Breast epithelium (tissue), 4 donors: ENCODE measurements at regions not wholly inside any gene's neighbourhood (a gene's known extent, or its start where the extent isn't known, plus 50 kb on each side); places are given as distances from the start of the nearest gene placed in this dataset.
"Not testable (repeated sequence)": the region's sequence is repeated elsewhere in the genome, so short reads cannot be mapped to it uniquely, and the experiment has no call there.

Source experiments
- DNase-seq, 2 donors: peaks; one replicate each; pipeline ENCODE4 v3.0.0-alpha.2; 2019; ENCODE audit warnings: low spot score in 2 of 2
- H3K27ac ChIP-seq, 2 donors: fragments of 200-600 bp; sonication (generic) in 1 of 2; one replicate each; pipeline ENCODE4 v1.5.1; 2016 to 2019; ENCODE audit warnings: mild to moderate bottlenecking in 1 of 2
- H3K27me3 ChIP-seq, 2 donors: fragments of 200-600 bp; sonication (generic) in 1 of 2; one replicate each; pipeline versions ENCODE4 v1.5.1 to v1.6.0; 2017 to 2019; ENCODE audit warnings: control low read depth in 1 of 2, mild to moderate bottlenecking in 1 of 2
- H3K36me3 ChIP-seq: fragments of 200-600 bp; one replicate; pipeline ENCODE4 v1.5.1; 2019
- H3K4me1 ChIP-seq, 2 donors: fragments of 200-600 bp; sonication (generic); one replicate each; pipeline ENCODE4 v1.5.1; 2016 to 2019; ENCODE audit warnings: control low read depth in 1 of 2
- H3K4me3 ChIP-seq, 3 donors: fragments of 200-600 bp; sonication (generic); 1 replicate in 2 of 3; 2 replicates in 1 of 3; pipeline ENCODE4 v1.5.1; 2016 to 2019; ENCODE audit warnings: mild to moderate bottlenecking in 3 of 3, moderate library complexity in 2 of 3
- H3K9me3 ChIP-seq, 2 donors: fragments of 200-600 bp; sonication (generic) in 1 of 2; one replicate each; pipeline ENCODE4 v1.5.1; 2016 to 2019; ENCODE audit warnings: control low read depth in 1 of 2
- intact Hi-C: fragments of 100-400 bp; cut with DNase I; formaldehyde crosslinking; loops from one replicate; pipeline ENCODE4 v1.15.1; 2023; ENCODE audit warnings: low total_unique reads

DNA sequence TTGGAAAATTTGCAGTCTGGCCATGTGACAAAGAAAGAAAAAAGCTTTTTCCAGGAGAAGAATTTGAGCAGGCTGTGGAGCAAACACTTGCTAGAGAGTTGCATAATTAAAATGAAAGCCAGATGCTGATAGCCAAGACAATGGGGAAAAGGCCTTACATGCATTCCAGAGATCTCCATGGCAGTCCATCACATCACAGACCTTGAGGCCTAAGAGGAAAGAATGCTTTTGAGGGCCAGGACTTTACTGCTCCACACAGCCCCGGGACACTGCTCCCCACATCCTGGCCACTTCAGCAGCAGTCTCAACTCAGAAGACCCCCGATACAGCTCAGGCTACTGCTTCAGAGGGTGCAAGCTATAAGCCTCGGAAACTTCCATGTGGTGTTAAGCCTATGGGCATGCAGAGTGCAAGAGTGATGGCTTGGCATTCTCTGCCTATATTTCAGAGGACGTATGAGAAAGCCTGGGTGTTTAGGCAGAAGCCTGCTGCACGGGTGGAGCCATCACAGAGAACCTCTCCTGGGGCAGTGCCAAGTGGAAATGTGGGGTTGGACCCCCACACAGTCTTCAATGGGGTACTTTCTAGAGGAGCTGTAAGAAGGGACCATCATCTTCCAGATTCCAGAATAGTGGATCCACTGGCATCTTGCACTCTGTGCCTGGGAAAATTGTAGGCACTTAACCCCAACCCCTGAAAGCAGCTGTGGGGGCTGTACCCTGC lies 230.7 kb downstream of the POTEG start:
- H3K36me3 ChIP-seq, DNase-seq, intact Hi-C loops: not testable (repeated sequence)

DNA sequence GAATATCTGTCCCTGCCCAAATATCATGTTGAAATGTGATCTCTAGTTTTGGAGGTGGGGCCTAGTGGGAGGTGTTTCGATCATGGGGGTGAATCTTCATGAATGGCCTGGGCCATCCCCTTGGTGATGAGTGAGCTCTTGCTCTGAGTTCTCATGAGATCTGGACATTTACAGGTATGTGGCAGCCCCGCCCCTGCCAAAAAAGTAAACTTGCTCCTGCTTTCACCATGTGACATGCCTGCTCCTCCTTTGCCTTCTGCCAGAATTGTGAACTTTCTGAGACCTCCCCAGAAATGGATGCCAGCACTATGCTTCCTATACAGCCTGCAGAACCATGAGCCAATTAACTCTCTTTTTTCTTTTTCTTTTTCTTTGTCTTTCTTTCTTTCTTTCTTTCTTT lies 229.3 kb downstream of the POTEG start:
- H3K9me3 ChIP-seq, H3K36me3 ChIP-seq, DNase-seq, H3K4me3 ChIP-seq, intact Hi-C loops, H3K27ac ChIP-seq, H3K4me1 ChIP-seq, H3K27me3 ChIP-seq: not testable (repeated sequence)

More for the DNA sequence above, 230.7 kb downstream of the POTEG start:
- not testable (repeated sequence) for H3K27me3 ChIP-seq, H3K4me1 ChIP-seq, H3K4me3 ChIP-seq, H3K9me3 ChIP-seq, H3K27ac ChIP-seq

DNA sequence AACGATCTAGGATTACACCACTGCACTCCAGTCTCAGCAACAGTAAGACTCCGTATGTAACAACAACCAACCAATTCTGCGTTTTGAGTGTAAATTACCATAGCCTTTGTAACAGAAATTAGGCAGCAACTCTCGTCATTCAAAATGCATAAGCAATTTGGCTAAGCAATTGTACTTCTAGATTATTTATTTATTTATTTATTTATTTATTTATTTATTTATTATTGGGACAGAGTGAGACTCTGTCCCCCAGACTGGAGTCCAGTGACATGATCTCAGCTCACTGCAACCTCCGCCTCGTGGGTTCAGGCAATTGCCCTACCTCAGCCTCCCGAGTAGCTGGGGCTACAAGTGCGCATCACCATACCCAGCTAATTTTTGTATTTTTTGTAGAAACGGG lies 217.7 kb downstream of the POTEG start:
- DNase-seq, intact Hi-C loops, H3K27ac ChIP-seq, H3K9me3 ChIP-seq, H3K27me3 ChIP-seq, H3K36me3 ChIP-seq, H3K4me1 ChIP-seq, H3K4me3 ChIP-seq: not testable (repeated sequence)

DNA sequence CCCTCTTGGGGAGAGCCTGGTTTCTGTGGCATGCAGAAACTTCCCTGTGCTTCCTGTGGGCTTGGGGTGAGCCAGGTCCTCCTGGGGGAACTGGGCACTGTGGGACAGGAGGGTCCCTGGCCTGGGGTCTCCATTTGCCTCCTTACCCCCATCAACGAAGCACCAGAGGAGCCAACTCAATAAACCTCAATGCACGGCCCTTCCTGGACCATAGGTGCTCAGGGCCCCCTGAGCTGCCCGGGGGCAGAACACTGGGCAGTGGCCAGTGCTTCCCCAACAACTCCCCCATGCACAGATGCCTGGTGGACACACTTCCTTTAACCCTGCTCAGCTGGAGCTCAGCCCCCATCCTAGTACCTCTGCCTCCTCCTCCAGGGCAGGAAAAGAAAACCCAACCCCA lies 214.7 kb downstream of the POTEG start:
- DNase-seq, intact Hi-C loops: not testable (repeated sequence)

DNA sequence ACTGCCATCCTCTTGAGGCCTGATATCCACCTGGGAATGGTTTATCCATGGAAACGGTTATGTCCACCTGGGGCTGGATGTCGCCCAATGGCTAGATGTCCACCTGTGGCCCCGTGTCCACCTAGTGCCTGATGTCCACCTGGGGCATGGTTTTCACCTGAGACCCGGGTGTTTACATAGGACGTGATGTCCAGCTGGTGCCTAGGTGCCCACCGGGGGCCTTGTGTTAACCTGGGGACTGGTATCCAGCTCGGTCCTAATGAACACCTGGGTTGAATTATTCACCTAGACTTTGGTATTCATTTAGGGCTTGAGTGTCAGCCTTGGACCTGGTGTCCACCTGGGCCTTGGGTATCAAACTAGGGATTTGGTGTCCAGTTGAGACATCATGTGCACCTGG lies 202.7 kb downstream of the POTEG start:
- H3K27me3 ChIP-seq, intact Hi-C loops, H3K4me3 ChIP-seq, DNase-seq, H3K36me3 ChIP-seq, H3K9me3 ChIP-seq, H3K4me1 ChIP-seq, H3K27ac ChIP-seq: not testable (repeated sequence)

More for the DNA sequence above, 214.7 kb downstream of the POTEG start:
- H3K4me3 ChIP-seq, H3K27ac ChIP-seq, H3K36me3 ChIP-seq, H3K9me3 ChIP-seq, H3K4me1 ChIP-seq, H3K27me3 ChIP-seq: not testable (repeated sequence)

DNA sequence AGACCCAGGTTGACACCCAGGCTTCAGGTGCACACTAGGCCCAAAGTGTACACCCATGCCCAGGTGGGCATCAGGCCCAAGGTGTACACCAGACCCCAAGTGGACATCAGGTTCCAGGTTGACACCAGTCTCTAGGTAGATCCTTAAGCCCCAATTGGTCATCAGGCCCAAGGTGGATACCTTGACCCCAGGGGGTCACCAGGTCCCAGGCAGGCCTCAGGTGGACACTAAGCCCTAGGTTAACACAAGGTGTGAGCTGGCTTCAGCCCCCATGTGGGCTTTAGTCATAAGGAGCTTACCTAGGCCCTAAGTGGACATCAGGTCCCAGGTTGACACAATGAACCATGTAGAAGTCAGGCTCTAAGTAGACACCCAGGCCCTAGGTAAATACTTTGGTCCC lies 200.1 kb downstream of the POTEG start:
- intact Hi-C loops, H3K4me1 ChIP-seq, H3K9me3 ChIP-seq, H3K4me3 ChIP-seq, H3K27ac ChIP-seq, H3K36me3 ChIP-seq, DNase-seq, H3K27me3 ChIP-seq: not testable (repeated sequence)

DNA sequence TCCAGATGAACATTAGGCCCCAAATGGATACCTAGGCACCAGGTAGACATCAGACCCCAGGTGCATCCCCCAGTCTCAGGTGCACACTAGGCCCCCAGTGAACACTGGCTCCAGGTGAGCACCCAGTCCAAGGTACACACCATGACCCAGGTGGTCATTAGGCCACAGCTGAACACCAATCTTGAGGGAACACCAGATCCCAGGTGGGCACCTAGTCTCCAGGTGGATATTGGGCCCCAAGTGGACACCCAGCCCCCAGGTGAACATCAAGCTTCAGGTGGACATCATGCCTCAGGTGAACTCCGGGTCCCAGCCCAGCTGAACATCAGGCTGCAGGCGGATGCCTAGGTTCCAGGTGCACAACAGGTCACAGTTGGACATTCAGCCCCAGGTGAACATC lies 196.5 kb downstream of the POTEG start:
- H3K27ac ChIP-seq, H3K4me3 ChIP-seq, DNase-seq, H3K27me3 ChIP-seq, H3K4me1 ChIP-seq, H3K36me3 ChIP-seq, H3K9me3 ChIP-seq, intact Hi-C loops: not testable (repeated sequence)

DNA sequence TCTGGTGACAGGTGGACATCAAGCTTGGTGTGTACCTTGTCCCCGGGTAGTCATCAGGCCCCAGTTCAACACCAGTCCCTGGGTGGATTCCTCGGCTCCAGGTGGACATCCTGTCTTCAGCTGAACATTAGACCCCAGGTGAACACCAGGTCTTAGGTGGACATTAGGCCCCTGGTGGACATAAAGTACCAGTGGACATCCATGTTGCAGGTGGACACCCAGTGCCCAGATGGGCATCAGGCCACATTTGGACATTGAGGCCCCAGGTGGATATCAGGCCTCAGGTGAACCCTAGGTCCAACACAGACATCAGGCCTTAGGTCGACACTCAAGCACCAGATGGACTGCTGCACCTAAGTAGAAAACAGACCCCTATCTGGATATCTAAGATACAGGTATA lies 195.6 kb downstream of the POTEG start:
- H3K27ac ChIP-seq, H3K36me3 ChIP-seq, intact Hi-C loops, H3K4me3 ChIP-seq, H3K9me3 ChIP-seq, H3K4me1 ChIP-seq, H3K27me3 ChIP-seq, DNase-seq: not testable (repeated sequence)

DNA sequence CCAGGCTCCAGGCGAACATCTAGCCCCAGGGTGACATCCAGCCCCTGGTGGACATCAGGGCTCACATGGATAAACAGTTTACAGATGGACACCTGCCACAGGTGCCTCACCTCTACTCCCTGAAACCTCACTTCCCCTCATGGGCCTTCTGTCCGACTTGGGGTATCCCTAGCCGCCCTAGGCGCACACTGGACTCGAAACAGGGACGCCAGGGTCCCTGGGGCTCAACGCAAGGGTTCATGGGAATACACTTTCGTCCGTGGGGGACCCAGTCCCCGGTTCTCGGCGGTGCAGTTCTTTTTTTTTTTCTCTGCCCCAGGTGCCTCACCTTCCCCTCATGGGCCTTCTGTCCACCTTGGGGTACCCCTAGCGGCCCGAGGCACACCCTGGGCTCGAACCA lies 194.2 kb downstream of the POTEG start:
- DNase-seq, H3K27ac ChIP-seq, H3K4me1 ChIP-seq, H3K27me3 ChIP-seq, H3K9me3 ChIP-seq, H3K4me3 ChIP-seq, intact Hi-C loops, H3K36me3 ChIP-seq: not testable (repeated sequence)

DNA sequence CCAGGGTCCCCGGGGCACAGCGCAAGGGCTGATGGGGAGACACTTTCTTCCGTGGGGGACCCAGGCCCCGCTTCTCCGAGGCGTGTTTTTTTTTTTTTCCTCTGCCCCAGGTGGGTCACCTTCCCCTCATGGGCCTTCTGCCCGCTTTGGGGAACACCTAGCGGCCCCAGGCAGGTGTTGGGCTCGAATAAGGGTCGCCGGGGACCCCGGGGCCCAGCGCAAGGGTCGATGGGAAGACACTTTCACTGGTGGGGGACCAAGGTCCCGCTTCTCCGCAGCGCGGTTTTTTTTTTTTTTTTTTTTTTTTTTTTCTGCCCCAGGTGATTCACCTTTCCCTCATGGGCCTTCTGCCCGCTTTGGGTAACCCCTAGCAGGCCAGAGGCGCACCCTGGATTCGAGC lies 193.8 kb downstream of the POTEG start:
- intact Hi-C loops, DNase-seq, H3K4me3 ChIP-seq, H3K4me1 ChIP-seq, H3K9me3 ChIP-seq, H3K27me3 ChIP-seq, H3K27ac ChIP-seq, H3K36me3 ChIP-seq: not testable (repeated sequence)

DNA sequence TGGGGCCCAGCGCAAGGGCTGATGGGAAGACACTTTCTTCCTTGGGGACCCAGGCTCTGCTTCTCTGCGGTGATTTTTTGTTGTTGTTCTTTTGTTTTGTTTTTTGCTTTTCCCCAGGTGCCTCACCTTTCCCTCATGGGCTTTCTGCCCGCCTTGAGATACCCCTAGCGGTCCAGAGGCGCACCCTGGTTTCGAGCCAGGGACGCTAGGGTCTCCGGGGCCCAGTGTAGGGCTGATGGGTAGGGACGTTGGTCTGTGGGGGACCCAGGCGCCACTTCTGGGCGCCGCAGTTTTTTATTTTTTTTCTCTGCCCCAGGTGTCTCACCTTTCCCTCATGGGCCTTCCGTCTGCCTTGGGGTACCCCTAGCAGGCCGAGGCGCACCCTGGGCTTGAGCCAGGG lies 192.7 kb downstream of the POTEG start:
- H3K4me3 ChIP-seq, H3K36me3 ChIP-seq, DNase-seq, H3K4me1 ChIP-seq, H3K9me3 ChIP-seq, H3K27ac ChIP-seq, intact Hi-C loops, H3K27me3 ChIP-seq: not testable (repeated sequence)

DNA sequence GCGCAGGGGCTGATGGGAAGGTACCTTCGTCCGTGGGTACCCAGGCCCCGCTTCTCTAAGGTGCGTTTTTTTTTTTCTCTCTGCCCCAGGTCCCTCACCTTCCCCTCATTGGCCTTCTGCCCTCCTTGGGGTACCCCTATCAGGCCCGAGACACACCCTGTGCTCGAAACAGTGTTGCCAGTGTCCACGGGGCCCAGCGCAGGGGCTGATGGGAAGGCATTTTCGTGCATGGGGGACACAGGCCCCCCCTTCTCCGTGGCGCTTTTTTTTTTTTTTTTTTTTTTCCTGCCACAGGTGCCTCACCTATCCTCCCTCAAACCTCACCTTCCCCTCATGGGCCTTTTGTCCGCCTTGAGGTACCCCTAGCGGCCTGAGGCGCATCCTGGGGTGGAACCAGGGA lies 191.6 kb downstream of the POTEG start:
- intact Hi-C loops, H3K4me3 ChIP-seq: not testable (repeated sequence)

DNA sequence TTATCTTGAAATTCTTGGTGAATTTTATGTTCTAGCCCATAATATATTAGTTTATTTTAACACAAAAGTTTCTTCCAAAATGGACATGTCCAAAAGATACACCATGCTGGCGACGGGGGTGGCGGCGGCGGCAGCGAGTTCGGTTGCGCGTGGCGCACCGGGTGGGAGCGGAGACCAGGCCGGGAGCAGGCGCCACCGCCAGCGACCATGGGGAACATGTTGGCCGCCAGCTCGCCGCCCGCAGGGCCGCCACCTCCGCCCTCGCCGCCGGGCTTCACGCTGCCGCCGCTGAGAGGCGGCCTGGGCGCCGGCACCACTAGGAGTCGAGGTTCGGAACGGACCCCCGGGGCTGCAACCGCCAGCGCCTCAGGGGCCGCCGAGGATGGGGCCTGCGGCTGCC lies 167.2 kb downstream of the POTEG start:
- DNase-seq, H3K27ac ChIP-seq, intact Hi-C loops, H3K9me3 ChIP-seq, H3K4me3 ChIP-seq, H3K4me1 ChIP-seq, H3K36me3 ChIP-seq, H3K27me3 ChIP-seq: not testable (repeated sequence)

More for the DNA sequence above, 191.6 kb downstream of the POTEG start:
- not testable (repeated sequence) for H3K4me1 ChIP-seq, DNase-seq, H3K9me3 ChIP-seq, H3K27me3 ChIP-seq, H3K36me3 ChIP-seq, H3K27ac ChIP-seq

DNA sequence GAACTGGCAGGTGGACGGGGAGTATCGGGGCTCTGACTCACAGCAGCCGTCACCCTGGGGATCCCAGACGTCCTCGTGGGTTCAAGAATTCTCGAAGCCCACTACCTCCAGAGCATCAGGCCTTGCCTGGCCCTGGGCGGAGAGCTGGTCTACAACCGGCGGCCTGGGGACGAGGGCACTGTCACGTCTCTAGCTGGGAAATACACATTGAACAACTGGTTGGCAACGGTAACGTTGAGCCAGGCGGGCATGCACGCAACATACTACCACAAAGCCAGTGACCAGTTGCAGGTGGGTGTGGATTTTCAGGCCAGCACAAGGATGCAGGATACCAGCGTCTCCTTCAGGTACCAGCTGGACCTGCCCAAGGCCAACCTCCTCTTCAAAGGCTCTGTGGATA lies 166.5 kb downstream of the POTEG start:
- peak; percentile 15 to 46 for DNase-seq
- H3K4me1 ChIP-seq, H3K9me3 ChIP-seq, H3K27me3 ChIP-seq, intact Hi-C loops, H3K4me3 ChIP-seq, H3K27ac ChIP-seq, H3K36me3 ChIP-seq: not testable (repeated sequence)
